Osteocyte (in vitro differentiated cells): ENCODE measurements at regions not wholly inside any gene's neighbourhood (a gene's known extent, or its start where the extent isn't known, plus 50 kb on each side); places are given as distances from the start of the nearest gene placed in this dataset.
"Not testable (repeated sequence)": the region's sequence is repeated elsewhere in the genome, so short reads cannot be mapped to it uniquely, and the experiment has no call there.

Source experiments
- DNase-seq: peaks from one replicate; pipeline ENCODE4 v3.0.0; 2021; ENCODE audit warnings: mixed read lengths; ENCODE audit not compliant: unreplicated experiment; ENCODE audit errors: extremely low spot score
- H3K27ac Mint-ChIP-seq: one replicate; pipeline ENCODE4 v1.8.0; 2021; ENCODE audit warnings: mild to moderate bottlenecking, mixed read lengths; ENCODE audit not compliant: unreplicated experiment
- H3K27me3 Mint-ChIP-seq: one replicate; pipeline ENCODE4 v1.8.0; 2021; ENCODE audit warnings: mixed read lengths; ENCODE audit not compliant: unreplicated experiment
- H3K36me3 Mint-ChIP-seq: one replicate; pipeline ENCODE4 v1.8.0; 2021; ENCODE audit warnings: mixed read lengths; ENCODE audit not compliant: unreplicated experiment
- H3K4me1 Mint-ChIP-seq: one replicate; pipeline ENCODE4 v1.8.0; 2021; ENCODE audit warnings: mixed read lengths; ENCODE audit not compliant: unreplicated experiment
- H3K4me3 Mint-ChIP-seq: one replicate; pipeline ENCODE4 v1.8.0; 2021; ENCODE audit warnings: mild to moderate bottlenecking, moderate library complexity, mixed read lengths; ENCODE audit not compliant: unreplicated experiment
- H3K9me3 Mint-ChIP-seq: one replicate; pipeline ENCODE4 v1.8.0; 2021; ENCODE audit warnings: mixed read lengths; ENCODE audit not compliant: unreplicated experiment
- CTCF ChIP-seq: fragments of 200-600 bp; sonication (generic); IDR thresholded peaks from 2 replicates; pipeline ENCODE4 v1.5.0; 2021; ENCODE audit warnings: antibody characterized with exemption, mild to moderate bottlenecking, moderate library complexity

GRCh38 chr7:65804887-65805286 is 68.0 kb upstream of the VKORC1L1 start:
- Mint-ChIP-seq H3K27ac (no peak overlapping the region), H3K27me3 (peaks cover 2% of the 10 kb centered on the region), H3K4me3 (no peak overlapping the region), H3K9me3 (no peaks in the 10 kb centered on the region), H3K36me3 (peaks cover 3% of the 10 kb centered on the region), H3K4me1 (no peaks in the 10 kb centered on the region)
- TF ChIP-seq CTCF = no peak
- no peak for DNase-seq

DNA sequence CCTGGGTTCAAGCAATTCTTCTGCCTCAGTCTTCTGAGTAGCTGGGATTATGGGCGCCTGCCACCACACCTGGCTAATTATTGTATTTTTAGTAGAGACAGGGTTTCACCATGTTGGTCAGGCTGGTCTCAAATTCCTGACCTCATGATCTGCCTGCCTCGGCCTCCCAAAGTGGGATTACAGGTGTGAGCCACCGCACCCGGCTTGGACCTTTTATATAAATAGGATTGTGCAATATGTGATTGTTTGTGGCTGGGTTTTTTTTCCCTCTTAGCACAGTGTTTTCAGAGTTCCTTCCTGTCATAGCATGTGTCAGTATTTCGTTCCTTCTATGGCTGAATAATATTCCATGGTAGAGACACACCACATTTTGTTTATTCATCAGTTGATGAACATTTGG is 65.8 kb upstream of the VKORC1L1 start:
- not testable (repeated sequence) for DNase-seq, H3K4me3 Mint-ChIP-seq, H3K27me3 Mint-ChIP-seq, H3K4me1 Mint-ChIP-seq, H3K36me3 Mint-ChIP-seq, H3K9me3 Mint-ChIP-seq, H3K27ac Mint-ChIP-seq

DNA sequence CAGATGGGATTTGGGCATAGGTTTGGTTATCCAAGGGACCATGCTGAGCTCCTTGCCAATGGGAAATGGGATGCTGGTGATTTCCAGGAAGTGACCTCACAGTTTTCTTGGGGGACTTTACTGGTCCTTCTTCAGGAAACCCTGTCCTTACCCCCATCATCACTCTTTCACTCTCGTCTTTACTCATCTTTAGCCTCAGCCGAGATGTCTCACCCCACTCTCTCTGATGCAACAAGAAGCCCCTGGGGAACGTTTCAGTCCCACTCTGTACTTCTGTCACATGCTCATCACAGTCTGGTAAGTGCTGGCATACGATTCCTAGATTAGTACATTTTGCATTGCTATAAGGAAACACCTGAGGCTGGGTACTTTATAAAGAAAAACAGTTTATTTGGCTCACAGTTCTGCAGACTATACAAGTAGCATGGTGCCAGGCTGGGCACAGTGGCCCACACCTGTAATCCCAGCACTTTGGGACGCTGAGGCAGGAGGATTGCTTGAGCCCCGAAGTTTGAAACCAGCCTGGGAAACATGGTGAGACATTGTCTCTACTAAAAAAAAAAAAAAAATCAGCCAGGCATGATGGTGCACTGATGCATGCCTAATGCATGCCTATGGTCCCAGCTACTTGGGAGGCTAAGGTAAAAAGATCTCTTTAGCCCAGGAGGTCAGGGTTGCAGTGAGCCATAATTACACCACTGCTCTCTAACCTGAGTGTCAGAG is 63.5 kb upstream of the VKORC1L1 start:
- peaks cover 3% of the 10 kb centered on the region for H3K36me3 Mint-ChIP-seq
- peaks cover 2% of the 10 kb centered on the region for H3K27me3 Mint-ChIP-seq
- no peak for TF ChIP-seq CTCF
- no peak for DNase-seq
- H3K4me1 Mint-ChIP-seq = peaks cover under 1% of the 10 kb centered on the region
- H3K27ac Mint-ChIP-seq = no peak overlapping the region
- H3K9me3 Mint-ChIP-seq = no peaks in the 10 kb centered on the region
- H3K4me3 Mint-ChIP-seq = no peak overlapping the region

DNA sequence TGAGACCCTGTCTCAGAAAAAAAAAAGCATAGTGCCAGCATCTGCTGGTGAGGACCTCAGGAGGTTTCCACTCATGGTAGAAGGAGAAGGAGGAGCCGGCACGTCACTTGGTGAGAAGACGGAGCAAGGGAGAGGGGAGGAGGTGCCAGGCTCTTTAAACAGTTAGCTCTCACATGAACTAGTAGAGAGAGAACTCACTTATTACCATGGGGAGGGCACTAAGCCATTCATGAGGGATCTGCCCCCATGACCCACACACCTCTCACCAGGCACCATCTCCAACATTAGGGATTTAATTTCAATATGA is 62.9 kb upstream of the VKORC1L1 start:
- Mint-ChIP-seq H3K4me3 (no peak overlapping the region), H3K4me1 (peaks cover 5% of the 10 kb centered on the region), H3K27ac (no peak overlapping the region), H3K9me3 (no peaks in the 10 kb centered on the region), H3K27me3 (peaks cover 2% of the 10 kb centered on the region), H3K36me3 (peaks cover 3% of the 10 kb centered on the region)
- no peak for DNase-seq
- TF ChIP-seq CTCF = no peak

GRCh38 chr7:65812281-65812680 is 60.6 kb upstream of the VKORC1L1 start:
- no peaks in the 10 kb centered on the region for H3K27me3 Mint-ChIP-seq
- H3K4me3 Mint-ChIP-seq = no peak overlapping the region
- H3K27ac Mint-ChIP-seq = no peak overlapping the region
- no peaks in the 10 kb centered on the region for H3K9me3 Mint-ChIP-seq
- peaks cover 7% of the 10 kb centered on the region for H3K4me1 Mint-ChIP-seq
- peaks cover 3% of the 10 kb centered on the region for H3K36me3 Mint-ChIP-seq
- TF ChIP-seq CTCF = no peak
- no peak for DNase-seq

DNA sequence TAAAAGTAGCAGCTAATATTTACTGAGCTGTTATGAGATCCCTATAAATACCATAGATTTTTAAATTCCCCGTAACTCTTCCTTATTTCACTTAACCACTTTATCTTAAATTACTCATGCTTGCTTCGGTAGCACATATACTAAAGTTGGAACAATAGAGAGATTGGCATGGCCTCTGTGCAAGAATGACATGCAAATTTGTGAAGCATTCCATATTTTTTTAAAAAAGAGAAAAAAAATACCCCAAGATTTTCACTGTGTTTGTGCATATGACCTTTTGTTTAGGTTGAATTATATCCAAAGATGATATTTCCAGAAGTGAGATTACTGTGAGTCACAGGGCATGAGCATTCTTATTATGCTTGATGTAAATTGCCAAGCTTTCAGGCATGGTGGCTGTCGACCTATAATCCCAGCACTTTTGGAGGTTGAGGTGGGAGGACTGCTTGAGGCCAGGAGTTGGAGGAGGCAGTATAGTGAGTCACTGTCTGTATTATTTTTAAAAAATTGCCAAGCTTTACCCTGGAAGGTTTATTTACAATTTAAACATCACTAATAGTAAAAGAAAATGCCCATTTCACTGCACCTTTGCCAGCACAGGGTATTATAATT is 58.2 kb upstream of the VKORC1L1 start:
- not testable (repeated sequence) for DNase-seq, H3K9me3 Mint-ChIP-seq, H3K4me1 Mint-ChIP-seq, H3K27ac Mint-ChIP-seq, H3K27me3 Mint-ChIP-seq, H3K36me3 Mint-ChIP-seq, H3K4me3 Mint-ChIP-seq
